GM12892 (cell line): ENCODE measurements at regions not wholly inside any gene's neighbourhood (a gene's known extent, or its start where the extent isn't known, plus 50 kb on each side); places are given as distances from the start of the nearest gene placed in this dataset.
"Not testable (repeated sequence)": the region's sequence is repeated elsewhere in the genome, so short reads cannot be mapped to it uniquely, and the experiment has no call there.

Source experiments
- POLR2A ChIP-seq: IDR thresholded peaks from 2 replicates; pipeline ENCODE4 v1.6.1; 2011; ENCODE audit warnings: low read depth, low read length, control low read depth
- POLR2AphosphoS5 ChIP-seq: IDR thresholded peaks from 2 replicates; pipeline ENCODE4 v1.6.1; 2011; ENCODE audit warnings: low read depth, low read length, control low read depth

DNA sequence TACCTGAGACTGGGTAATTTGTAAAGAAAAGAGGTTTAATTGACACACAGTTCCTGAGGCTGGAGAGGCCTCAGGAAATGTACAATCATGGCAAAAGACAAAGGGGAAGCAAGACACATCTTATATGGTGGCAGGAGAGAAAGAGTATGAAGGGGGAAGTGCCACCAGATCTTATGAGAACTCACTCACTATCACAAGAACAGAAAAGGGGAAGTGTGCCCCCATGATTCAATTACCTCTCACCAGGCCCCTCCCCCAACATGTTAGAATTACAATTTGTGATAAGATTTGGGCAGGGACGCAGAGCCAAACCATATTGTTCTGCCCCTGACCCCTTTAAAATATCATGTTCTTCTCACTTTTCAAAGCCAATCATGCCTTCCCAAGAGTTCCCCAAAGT is 744.2 kb upstream of the CDH18 start:
- TF ChIP-seq POLR2AphosphoS5, POLR2A: not testable (repeated sequence)
